ENCODE measurements at regions not wholly inside any gene's neighbourhood (a gene's known extent, or its start where the extent isn't known, plus 50 kb on each side); places are given as distances from the start of the nearest gene placed in this dataset.
"Not testable (repeated sequence)": the region's sequence is repeated elsewhere in the genome, so short reads cannot be mapped to it uniquely, and the experiment has no call there.

GRCh38 chr1:195745189-195746010 is 862.8 kb downstream of the KCNT2 start:
- no peak for DNase-seq (ENCODE audit: low read depth)

DNA sequence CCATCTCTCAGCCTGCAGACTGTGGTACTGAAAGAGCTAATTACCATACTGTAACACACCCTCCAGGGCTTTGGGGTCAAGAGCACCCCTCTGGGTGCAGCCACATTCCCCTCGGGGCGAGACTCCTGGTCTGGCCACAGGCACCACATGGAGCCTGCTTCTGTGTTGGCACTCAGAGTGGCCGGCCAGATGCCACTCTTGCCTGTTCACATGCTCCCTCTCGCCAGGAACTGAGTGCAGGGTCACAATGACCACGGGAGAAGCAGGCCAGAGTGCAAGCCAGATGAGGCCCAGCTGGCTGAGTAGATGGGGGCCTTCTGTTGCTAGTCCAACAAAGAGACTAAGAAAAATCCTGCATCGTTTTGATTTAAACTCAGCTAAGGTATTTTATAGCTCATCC is 864.0 kb downstream of the KCNT2 start:
- DNase-seq (ENCODE audit: low read depth): no peak

- no peak for DNase-seq (ENCODE audit: low read depth)
These were observed 867.4 kb downstream of the KCNT2 start for GRCh38 chr1:195740862-195741261.

DNA sequence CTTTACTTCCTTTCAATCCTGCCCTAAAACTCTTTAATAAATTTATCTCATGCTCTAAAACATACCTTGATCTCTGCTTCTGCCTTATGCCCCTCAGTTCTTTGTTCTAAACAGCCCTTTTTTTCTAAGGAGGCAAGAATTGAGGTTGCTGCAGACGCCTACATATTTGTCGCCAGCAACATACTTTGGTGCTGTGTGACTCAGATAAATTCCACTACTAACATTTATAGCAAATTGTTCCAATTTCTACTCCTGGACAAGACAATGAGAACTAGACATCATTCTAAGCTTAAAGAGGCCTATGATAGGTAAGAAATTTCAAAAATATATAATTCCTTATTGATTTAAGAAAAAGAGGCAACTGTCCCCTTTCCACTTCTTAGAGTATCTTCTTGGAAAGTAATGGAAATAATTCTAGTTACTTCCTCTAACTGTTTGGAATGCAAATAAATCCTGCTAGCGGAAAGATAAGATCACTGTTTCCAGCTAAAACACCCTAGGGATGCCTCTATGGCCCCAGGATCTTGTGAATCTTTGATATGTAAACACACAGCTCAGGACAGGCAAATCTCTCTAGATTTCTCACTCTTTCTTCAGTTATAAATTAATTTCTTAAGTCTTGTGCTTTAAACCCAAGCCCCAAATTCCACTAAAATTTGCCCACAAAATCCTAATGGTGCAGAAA is 869.1 kb downstream of the KCNT2 start:
- DNase-seq (ENCODE audit: low read depth): peak; percentile 14

DNA sequence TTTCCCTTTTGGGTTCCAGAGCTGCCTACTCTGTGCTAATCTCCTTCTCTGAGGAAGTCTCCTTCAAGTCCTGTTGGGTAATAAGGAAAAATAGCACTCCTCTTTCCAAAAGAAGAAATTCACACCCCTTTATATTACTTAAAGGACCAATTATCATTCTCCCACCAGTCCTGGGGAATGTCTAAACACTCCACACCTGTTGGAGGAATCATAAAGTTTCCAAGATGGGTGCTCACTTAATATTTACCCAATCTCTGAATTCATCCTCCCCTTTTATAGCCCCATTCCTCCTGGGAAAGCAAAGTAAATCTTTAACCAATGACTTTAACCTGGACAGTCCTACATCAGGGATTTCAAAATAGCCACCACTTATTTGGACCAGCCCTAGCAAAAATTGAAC is 873.1 kb downstream of the KCNT2 start:
- DNase-seq (ENCODE audit: low read depth): no peak

- DNase-seq (ENCODE audit: low read depth): peak; percentile 32
These were observed 874.4 kb downstream of the KCNT2 start for GRCh38 chr1:195733826-195734225.

GRCh38 chr1:195733408-195733807 is 874.8 kb downstream of the KCNT2 start:
- DNase-seq (ENCODE audit: low read depth): no peak

- DNase-seq (ENCODE audit: low read depth): no peak
These were observed 876.9 kb downstream of the KCNT2 start for GRCh38 chr1:195731385-195731784.

DNA sequence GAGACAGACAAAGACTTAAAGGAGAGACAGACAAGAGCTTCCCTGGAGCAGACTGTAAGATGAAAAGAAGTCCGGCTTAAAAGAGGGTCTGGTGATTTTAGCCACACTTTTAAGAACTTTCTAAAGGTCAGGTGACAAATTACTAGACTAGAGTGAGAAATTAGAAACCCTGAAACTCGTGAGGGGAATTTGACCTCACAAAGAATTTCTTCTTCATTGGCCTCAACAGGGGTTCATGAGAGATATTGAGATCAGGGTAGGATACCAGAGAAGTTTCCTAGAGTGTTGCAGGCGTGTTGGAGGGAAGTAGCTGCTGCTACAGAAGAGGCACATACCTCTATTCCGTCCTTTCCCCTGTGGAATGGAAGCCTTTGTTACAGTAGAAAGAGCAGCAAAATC is 884.4 kb downstream of the KCNT2 start:
- no peak for DNase-seq (ENCODE audit: low read depth)

- not testable (repeated sequence) for DNase-seq (ENCODE audit: low read depth)
These were observed 885.1 kb downstream of the KCNT2 start for GRCh38 chr1:195722852-195723795.

DNA sequence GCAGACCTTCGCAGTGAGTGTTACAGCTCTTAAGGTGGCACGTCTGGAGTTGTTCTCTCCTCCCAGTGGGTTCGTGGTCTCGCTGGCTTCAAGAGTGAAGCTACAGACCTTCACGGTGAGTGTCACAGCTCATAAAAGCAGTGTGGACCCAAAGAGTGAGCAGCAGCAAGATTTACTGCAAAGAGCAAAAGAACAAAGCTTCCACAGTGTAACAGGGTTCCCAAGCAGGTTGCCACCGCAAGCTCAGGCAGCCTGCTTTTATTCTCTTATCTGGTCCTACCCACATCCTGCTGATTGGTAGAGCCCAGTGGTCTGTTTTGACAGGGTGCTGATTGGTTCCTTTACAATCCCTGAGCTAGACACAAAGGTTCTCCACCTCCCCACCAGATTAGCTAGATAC is 886.1 kb downstream of the KCNT2 start:
- not testable (repeated sequence) for DNase-seq (ENCODE audit: low read depth)

DNA sequence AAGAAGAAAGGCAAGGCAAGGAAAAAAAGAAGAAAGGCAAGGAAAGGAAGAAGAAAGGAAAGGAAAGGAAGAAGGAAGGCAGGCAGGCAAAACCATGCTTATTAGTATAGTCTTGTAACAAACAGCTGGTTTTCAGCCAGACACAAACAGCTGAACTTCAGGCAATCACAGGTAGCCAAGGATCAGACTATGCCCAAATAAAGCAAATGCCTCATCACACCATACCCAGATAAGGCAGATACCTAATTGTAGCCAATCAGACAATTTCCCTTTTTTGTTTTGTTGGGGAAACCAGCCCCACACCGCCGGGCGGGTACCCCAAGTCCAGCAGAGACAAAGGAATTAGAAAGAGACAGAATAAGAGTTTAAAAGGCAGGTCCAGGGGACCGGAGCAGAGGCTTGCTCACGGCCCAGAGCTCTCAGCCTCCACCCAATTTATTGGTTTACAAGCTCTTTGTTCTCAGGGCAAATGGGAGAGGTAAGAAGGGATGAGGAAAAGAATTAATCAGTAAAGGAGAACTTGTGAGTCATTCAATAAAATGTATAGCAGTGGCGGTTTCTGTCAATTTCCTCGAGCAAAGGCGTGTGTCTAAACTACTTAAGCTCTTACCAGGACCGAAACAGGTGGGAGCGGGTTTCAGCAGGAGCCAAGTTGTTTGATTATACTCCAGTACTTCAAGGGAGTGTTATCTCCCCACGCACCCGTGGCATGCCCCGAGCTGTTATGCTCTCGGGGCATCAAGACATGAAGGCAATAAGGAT is 886.8 kb downstream of the KCNT2 start:
- no peak for DNase-seq (ENCODE audit: low read depth)

- DNase-seq (ENCODE audit: low read depth): peak; percentile 15
These were observed 890.6 kb downstream of the KCNT2 start for GRCh38 chr1:195717651-195718050.

DNA sequence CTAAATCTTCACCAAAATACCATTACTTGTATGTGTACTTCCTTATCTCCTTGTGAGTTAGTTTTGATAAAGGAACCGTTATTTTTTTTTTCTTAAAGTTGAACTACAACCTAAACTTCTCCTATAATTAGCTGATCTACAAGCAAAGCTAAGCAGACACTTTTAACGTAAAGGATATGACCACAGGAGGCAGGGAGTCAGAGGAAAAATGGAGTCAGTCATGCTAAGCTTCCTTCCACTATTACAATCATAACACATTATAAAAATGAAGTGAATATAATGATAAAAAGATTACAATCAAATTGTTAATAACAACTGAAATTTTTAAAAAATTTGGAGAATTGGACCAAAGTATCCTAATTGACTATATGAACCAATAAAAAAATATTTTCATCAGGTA is 892.6 kb downstream of the KCNT2 start:
- no peak for DNase-seq (ENCODE audit: low read depth)

- DNase-seq (ENCODE audit: low read depth): peak; percentile 78
These were observed 894.0 kb downstream of the KCNT2 start for GRCh38 chr1:195714248-195714647.

DNA sequence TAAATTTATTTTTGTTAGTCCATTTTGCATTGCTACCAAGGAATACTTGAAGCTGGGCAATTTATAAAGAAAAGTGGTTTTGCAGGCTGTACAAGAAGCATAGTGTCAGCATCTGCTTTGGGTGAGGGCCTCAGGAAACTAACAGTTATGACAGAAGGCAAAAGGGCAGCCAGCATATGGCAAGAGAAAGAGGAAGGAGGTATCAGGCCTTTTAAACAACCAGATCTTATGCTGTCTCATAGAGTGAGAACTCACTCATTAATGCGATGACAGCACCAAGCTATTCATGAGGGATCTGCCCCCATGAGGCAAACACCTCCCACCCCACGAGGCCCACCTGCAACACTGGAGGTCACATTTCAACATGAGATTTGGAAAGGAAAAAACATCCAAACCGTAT is 898.4 kb downstream of the KCNT2 start:
- no peak for DNase-seq (ENCODE audit: low read depth)

DNA sequence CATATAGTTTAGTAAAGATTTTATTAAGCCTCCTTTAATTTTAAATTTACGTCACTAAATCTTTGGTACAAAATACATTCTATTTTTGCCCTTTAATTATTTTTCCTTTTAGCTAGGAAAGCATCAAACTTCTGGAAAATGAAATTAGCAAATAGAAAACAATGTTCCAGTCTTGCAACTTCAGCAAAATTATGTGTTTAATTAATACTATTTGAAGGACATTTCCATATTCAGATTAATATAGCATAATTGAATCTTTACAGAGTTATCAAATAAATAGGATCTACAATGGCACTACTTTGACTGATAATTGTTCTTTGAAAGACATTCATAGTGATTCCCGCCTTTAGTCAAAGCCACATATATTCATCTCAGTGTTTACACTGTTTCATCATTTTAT is 904.2 kb downstream of the KCNT2 start:
- DNase-seq (ENCODE audit: low read depth): no peak

- DNase-seq (ENCODE audit: low read depth): no peak
These were observed 907.1 kb downstream of the KCNT2 start for GRCh38 chr1:195701149-195701548.

DNA sequence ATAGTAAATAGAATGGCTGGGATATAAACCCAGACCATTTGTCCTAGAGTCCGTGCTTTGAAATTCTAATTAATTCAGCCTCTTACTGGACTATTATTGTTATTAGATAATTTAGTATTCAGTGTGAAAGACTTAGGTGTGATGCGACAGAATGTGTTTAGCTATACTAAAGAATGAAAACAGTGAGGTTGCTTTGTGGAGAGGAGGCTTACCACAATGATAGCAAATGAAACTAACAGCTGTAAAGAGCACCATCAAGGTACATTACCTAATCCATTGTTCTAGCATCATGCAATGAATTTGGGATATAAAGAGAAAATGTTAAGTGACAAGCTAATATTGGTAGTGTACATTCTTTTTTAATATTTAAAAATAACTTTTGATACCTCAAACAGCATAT is 911.1 kb downstream of the KCNT2 start:
- no peak for DNase-seq (ENCODE audit: low read depth)

DNA sequence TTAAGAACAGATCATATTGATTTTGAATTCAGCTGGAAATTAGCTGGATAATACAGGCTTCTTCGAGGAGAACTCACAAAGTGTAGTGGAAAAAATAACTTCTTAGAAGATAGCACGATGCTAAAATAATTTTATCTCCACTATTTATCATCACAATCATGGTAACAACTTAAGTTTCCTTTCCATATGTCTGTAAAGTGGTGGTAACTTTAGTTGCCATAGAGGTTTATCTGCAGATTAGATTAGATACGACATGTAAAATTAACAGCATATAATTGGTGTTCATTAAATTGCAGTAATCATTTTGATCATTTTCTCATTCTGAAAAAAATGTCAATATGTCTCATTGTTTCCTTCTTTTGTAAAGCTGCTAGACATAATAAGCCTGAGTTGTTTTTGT is 921.5 kb downstream of the KCNT2 start:
- DNase-seq (ENCODE audit: low read depth): no peak

- peak; percentile 15 for DNase-seq (ENCODE audit: low read depth)
These were observed 943.6 kb downstream of the KCNT2 start for GRCh38 chr1:195664628-195665027.
